ENCODE measurements at regions not wholly inside any gene's neighbourhood (a gene's known extent, or its start where the extent isn't known, plus 50 kb on each side); places are given as distances from the start of the nearest gene placed in this dataset.
"Not testable (repeated sequence)": the region's sequence is repeated elsewhere in the genome, so short reads cannot be mapped to it uniquely, and the experiment has no call there.

- peak; percentile 53 for DNase-seq
Observed at GRCh38 chr18:44568986-44569385, 111.7 kb upstream of the SETBP1 start.

- DNase-seq: no peak
Observed at GRCh38 chr18:44569391-44570055, 111.2 kb upstream of the SETBP1 start.

GRCh38 chr18:44579028-44579702 lies 101.5 kb upstream of the SETBP1 start:
- peak; percentile 80 for DNase-seq

- no peak for DNase-seq
Observed at GRCh38 chr18:44579745-44580144, 100.9 kb upstream of the SETBP1 start.

- no peak for DNase-seq
Observed at GRCh38 chr18:44580159-44580558, 100.5 kb upstream of the SETBP1 start.

- not testable (repeated sequence) for DNase-seq
Observed at GRCh38 chr18:44580782-44581181, 99.9 kb upstream of the SETBP1 start.

- no peak for DNase-seq
Observed at GRCh38 chr18:44582456-44582855, 98.2 kb upstream of the SETBP1 start.

GRCh38 chr18:44584900-44585299 lies 95.8 kb upstream of the SETBP1 start:
- no peak for DNase-seq

GRCh38 chr18:44586782-44587524 lies 93.7 kb upstream of the SETBP1 start:
- DNase-seq: no peak

- peak; percentile 71 for DNase-seq
Observed at GRCh38 chr18:44588508-44588907, 92.2 kb upstream of the SETBP1 start.

- peak; percentile 92 for DNase-seq
Observed at GRCh38 chr18:44589693-44590355, 90.9 kb upstream of the SETBP1 start.

- DNase-seq: no peak
Observed at GRCh38 chr18:44590956-44591670, 89.6 kb upstream of the SETBP1 start.

GRCh38 chr18:44592639-44593038 lies 88.0 kb upstream of the SETBP1 start:
- peak; percentile 69 for DNase-seq

GRCh38 chr18:44594799-44595467 lies 85.8 kb upstream of the SETBP1 start:
- peak; percentile 90 for DNase-seq

- DNase-seq: no peak
Observed at GRCh38 chr18:44597797-44598196, 82.9 kb upstream of the SETBP1 start.

- no peak for DNase-seq
Observed at GRCh38 chr18:44598514-44598913, 82.2 kb upstream of the SETBP1 start.

GRCh38 chr18:44599412-44599811 lies 81.3 kb upstream of the SETBP1 start:
- peak; percentile 51 for DNase-seq

GRCh38 chr18:44601447-44601846 lies 79.2 kb upstream of the SETBP1 start:
- peak; percentile 94 for DNase-seq

GRCh38 chr18:44602380-44602779 lies 78.3 kb upstream of the SETBP1 start:
- DNase-seq: peak; percentile 82

GRCh38 chr18:44602845-44603244 lies 77.8 kb upstream of the SETBP1 start:
- DNase-seq: peak; percentile 60

GRCh38 chr18:44609181-44609941 lies 71.3 kb upstream of the SETBP1 start:
- DNase-seq: peak; percentile 24
